Posterior vena cava (tissue), 2 donors: ENCODE measurements at regions not wholly inside any gene's neighbourhood (a gene's known extent, or its start where the extent isn't known, plus 50 kb on each side); places are given as distances from the start of the nearest gene placed in this dataset.
"Not testable (repeated sequence)": the region's sequence is repeated elsewhere in the genome, so short reads cannot be mapped to it uniquely, and the experiment has no call there.

Experiments
- DNase-seq: peaks from one replicate; pipeline ENCODE4 v3.0.0-alpha.2; 2020; ENCODE audit warnings: low spot score
- intact Hi-C, 2 donors: fragments of 100-400 bp; cut with DNase I; formaldehyde crosslinking; loops; one replicate each; pipeline versions ENCODE4 v1.14.1 to v1.14.2; 2022 to 2023
- donor health status: DM: yes; HTN: yes; CAD: no.
- donor health status: DM: yes; HTN: yes; CAD: no.

DNA sequence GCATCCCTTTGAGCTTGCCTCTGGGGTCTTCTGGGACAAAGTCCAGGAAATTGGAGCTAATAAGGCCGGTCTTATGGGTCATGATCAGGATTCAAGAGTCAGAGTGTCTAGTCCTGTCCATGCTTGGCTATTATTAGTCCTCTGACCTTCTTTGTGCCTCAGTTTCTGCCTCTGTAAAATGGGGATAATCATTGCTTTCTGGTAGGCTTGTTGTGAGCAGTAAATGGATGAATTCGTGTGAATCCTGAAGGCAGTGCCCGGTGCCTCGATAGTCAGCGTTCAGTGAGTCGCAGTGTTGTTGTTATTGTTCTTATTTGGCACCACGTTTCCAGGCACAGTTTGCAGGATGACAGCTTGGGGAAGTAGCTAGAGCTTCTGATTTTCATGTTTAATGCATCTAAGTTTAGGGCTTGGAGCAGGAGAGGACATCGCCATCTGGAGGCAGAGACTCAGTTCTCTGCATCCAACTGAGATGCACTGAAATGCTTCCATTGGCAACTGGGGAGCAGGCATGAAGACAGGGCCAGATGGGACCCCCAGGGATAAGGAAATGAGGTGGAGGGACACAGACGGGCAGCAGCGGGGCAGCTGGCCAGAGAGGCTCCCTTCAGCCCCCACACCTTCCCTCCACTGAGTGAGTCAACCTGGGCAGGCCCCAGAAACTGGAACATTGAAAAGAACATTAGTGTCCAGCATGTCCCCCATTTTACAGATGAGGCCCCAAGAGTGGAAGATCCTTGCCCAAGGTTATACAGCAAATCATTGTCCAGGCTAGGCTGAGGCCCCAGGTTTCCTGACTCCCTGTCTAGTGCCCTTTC is 160.3 kb downstream of the PTPRU start:
- intact Hi-C loops = no loop called here
- DNase-seq = peak; percentile 58

DNA sequence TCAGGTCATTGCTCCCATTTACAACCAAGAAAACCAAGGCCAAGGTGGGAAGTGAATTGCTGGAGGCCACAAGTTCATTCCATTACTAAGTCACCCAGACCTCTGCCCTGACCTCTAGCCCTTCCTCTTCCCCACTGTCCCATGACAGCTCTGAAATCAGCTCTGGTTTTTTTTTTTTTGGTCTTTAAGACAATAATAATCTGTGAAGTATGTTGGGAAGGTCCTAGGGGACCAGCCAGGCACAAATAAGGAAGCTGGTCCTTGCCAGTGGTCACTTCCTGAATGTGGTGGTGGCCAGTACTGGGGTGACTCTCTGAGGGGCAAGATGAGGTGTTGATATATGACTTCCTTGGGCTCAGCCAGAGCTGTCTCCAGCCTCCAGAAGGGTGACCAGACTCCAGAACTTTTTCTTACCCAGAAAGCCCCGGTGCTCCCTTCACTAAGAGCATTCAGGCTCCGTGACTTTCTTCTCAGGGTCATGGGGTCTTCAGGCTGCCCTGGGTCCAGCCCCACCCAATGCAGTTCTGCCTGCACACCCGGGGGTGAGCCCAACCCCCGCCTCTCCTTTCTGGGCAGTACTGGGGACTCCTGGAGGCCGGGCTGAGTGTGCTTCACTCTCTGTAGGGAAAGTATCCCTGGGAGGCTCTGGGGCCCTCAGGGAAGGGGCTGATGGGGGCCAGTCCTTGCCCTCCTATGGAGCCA is 159.6 kb downstream of the PTPRU start:
- DNase-seq = peak; percentile 62

DNA sequence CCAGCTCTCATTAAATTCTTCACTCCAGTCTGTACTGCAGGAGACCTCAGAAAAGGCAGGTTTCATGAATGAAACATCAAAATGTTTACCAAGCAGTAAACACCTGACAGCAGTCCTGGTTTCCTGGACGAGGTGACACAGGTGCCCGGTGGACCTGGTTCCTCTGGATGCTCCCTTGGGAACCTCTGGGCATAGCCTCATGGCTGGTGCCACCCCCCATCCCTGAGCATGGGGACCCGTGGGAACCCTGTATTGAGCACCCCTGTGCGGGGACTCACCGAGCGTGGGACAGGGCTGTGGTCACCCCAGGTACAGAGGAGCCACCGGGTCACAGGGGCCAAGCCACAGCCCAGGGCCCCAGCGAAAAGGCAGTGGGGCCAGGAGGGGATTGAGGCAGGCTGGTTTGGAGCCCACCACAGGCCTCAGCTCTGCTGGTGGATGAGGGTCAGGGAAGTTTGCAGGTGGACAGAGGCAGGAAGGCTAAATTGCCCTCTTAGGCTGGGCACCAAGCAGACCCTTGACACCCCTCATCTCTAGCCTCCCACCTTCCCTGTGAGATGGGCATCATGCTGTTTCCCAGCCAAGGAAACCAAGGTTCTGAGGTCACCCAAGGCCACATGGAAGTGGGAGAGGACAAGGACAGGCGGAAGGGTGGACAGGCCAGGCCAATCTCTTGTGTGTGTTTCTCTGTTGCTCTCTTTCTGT is 158.4 kb downstream of the PTPRU start:
- intact Hi-C loops = loop anchor here in 1 of 2 donors (5.0 kb wide), 1 partner anchor 1013 kb away; no protein-coding TSS in a partner anchor
- DNase-seq = peak; percentile 76

More for the DNA sequence above, 159.6 kb downstream of the PTPRU start:
- intact Hi-C loops = no loop called here

DNA sequence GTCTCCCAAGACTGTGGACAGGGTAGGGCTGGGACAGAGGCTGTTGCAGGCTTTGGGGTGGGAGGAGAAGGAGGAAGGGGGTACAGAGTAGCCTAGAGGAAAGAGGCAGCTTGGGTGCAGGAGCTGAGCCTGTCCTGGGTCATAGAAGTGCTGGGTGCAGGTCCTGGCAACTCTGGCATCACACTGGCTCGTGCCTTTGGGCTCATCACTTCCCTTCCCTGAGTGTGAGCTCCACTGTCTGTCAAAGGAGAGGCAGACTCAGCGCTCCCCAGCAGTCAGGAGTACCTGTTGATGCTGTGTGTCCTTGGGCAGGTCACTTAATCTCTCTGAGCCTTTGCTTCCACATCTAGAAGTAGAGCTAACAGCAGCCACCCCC is 157.1 kb downstream of the PTPRU start:
- intact Hi-C loops = loop anchor here in 1 of 2 donors (5.0 kb wide), 1 partner anchor 1014 kb away; no protein-coding TSS in a partner anchor
- DNase-seq = peak; percentile 53

DNA sequence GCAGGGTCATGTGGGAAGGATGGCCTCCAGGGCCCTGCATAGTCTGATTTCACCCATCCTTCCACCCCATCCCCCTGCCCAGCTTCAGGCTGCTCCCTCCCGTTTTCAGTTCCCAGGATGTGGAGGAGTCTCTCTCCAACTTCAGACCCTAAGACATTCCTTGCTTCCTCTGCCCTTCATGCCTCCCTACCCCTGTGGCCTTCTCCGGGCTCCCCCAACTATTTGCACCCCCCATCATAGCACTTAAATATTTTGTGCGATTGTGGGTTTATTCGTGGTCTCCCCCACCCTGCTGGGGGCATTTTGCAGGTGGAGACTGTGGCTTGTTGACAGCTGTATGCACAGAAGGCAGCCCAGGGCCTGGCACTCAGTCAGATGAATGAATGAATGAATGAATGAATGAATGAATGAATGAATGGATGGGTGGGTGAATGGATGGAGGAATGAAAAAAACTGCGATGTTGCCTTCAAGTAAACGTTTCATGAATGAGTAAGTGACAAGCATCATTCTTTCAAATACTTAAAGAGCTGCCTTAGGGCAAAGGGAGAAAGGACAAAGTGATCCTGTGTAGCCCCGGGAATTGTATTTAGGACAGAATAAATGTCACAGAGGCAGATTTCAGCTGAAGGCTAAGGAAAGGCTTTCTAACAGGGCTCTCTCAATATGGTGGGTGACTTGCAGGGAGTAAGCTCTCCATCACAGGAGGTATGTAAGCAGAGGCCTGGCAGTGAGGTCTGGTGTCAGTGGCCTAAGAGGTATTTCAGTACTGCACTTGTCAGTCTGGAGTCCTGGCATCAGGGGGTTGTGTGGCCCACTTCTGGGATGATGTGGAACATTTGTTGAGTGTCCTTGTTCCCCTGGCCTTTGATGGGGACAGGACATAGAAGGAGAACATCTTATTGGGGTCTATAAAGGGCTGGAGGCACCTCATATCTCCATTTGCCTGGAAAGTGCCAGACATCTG is 156.4 kb downstream of the PTPRU start:
- intact Hi-C loops = loop anchor here in 1 of 2 donors (5.0 kb wide), 1 partner anchor 1015 kb away; no protein-coding TSS in a partner anchor

DNA sequence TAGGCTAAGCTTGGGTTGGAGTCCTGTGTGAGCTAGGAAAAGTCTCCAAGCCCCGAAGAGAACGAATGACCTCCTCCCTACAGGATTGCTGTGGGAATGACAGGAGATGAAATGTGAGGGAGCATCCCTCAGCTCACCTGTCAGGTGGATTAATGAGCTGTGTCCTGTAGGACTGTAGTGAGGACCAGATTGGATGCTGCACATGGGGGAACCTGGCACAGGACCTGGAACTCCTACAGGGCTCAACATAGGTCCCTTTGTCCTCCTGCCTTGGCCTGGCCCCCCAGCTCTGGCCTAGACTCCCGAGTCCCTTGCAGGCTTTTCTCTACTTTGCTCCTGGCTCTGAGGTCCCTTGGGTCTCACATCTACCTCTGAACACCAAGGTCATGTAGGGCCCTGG is 155.7 kb downstream of the PTPRU start:
- intact Hi-C loops = loop anchor here in 1 of 2 donors (5.0 kb wide), 1 partner anchor 1015 kb away; no protein-coding TSS in a partner anchor
- DNase-seq = no peak

More for the DNA sequence above, 156.4 kb downstream of the PTPRU start:
- DNase-seq = no peak

DNA sequence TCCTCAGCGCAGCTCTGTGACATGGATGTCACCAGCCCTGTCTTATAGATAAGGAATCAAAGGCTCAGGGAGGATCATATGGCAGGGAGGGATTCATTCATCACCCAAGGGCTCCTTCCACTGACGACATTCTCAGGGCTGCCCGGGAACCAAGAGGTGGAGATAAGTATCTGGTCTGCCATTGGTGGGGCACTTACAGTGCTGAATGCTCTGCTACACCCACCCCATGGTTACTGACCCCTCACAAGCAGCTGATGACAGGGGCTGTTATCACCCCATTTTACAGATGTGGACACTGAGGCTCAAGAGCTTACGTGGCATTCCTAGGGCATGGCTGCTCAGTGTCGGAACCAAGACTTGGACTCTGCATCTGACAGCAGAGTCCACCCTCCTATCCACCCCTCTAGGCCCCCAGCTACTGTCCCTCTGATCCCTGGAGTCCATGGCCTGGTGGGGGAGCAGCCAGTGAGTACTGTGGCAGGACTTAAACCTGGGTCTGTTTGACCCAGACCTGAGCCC is 155.1 kb downstream of the PTPRU start:
- intact Hi-C loops = loop anchor here in 1 of 2 donors (5.0 kb wide), 1 partner anchor 1016 kb away; no protein-coding TSS in a partner anchor
- no peak for DNase-seq

DNA sequence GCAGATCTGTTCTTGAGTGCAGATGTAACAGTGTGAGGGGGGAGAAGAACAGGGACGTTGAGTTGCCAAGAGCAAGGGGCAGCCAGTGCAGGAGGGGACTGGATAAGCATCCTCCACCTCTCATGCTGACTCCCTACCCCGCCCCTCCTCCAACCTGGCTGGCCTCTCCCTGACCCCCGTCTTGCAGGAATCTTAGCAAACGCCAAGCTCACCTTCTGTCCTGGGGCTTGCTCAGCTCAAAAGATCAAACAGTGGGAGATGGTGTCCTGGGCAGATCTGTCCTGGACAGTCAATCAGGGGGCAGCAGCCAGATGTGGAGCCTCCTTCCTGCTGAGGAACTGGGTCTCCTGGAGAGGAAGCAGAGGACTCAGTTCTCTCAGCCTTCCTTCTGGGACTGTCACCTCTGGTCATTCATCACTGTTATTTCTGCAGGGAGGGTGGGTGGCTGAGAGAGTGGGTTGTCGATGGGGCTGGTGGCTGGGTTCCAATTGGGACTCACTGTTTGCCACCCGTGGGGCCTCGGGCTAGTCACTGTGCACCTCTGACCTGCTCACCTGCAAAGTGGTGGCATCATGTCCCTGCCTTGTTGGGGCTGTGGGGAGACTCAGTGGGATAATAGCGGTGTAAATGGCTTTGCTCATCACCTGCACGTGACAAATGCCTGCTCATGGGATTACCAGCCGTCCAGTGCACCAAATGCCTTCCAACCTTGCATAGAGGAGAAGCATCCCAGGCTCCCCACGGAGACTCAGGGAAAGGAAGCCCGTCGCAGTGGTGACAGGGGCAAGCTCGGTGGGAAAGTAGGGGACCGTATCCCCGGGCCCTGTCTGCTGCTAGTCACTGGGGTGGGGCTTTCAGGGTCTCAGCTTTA is 154.4 kb downstream of the PTPRU start:
- intact Hi-C loops = loop anchor here in 1 of 2 donors (5.0 kb wide), 1 partner anchor 1017 kb away; no protein-coding TSS in a partner anchor
- DNase-seq = peak; percentile 64

DNA sequence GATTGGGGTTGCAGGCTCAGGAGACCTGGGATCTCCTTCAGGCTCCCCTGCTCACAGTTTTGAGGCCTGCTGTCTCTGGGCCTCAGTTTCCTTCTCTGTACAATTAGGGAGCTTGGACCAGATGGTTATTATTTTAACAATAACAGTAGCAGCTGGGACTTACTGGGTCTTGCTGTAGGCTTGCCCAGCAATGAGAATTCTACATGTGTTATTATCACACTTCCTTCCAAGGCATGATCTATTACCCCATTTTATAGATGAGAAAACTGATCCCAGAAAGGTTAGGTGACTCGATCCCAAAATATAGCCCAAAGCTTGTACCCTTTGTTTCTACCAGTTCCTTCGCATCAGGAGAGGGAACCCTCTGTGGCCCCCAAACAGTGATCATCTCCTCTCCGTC is 153.8 kb downstream of the PTPRU start:
- DNase-seq = no peak
- intact Hi-C loops = loop anchor here in 1 of 2 donors (5.0 kb wide), 1 partner anchor 1017 kb away; no protein-coding TSS in a partner anchor

DNA sequence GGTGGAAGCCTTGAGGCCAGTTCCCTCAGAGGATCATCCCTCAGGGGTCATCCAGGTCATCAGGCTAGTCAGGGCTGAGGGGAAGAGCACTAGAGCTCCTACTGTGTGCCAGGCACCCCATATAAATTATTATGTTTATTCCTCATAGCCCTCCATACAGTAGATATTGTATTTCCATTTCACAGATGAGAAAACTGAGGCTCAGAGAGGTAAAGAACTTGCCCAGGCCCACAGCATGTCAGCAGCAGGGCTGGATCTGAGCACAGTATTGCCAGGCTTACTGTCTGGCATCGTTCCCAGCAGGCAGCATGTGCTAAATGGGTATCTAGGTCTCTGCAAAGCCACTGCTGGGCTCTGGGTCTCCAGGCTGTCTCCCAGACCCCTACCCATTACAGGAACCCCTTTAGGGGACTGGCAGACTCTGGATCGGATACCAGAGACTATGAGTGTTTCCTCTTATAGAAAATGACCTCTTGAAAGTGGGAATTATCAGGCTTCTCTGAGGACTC is 153.3 kb downstream of the PTPRU start:
- intact Hi-C loops = loop anchor here in 1 of 2 donors (5.0 kb wide), 1 partner anchor 1018 kb away; no protein-coding TSS in a partner anchor
- DNase-seq = no peak

DNA sequence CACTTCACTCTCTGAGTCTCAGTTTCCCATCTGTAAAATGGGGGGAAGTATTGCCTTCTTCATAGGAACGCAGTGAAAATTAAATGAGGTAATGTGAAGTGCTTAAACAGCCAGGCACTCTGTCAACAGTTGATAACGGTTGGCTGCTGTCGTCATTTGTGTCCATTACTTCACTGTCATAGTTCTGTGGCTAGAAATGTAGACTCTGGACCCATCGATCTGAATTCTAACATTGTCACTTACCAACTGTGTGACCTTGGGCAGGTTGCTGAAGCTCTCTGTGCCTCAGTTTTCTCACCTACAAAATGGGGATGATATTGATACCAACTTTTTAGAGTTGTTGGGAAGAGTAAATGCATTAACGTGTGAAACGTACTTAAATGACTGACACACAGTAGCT is 152.6 kb downstream of the PTPRU start:
- intact Hi-C loops = no loop called here
- no peak for DNase-seq

DNA sequence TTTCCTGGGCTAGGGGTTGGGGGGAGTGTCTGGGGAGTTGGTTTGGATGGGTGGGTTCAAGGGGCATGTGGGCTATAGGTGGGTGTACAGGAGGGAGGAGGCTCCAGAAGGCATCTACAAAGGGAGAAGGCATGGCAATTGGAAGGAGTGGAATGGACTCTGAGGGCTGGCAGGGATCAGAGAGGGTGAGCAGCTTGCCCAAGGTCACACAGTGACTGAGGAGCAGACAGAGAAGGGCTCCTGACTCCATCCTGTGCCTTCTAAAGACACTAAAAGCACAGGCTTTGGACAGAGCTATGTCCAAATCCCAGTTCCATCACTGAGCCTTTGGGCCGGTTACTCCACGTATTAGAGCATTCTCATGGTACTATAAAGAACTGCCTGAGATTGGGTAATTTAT is 151.8 kb downstream of the PTPRU start:
- DNase-seq = no peak
- intact Hi-C loops = no loop called here

DNA sequence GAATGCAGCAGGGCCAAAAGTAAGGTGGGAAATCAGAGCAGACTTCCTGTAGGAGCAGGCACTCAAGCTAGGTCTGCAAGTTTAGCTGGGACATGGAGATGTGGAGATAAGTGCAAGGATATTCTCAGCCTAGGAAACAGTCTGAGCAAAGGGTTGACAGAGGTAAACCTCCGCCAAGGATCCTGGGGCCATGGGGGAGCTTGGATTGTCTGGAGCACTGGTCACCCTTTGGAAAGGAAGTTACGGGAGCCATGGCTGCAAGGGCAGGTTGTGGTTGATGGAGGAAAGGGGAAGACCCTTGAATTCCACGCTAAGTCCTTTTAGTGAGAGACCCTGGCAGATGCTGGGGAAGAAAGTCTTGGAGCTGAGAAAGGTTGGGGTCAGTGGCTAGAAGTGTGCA is 150.9 kb downstream of the PTPRU start:
- peak; percentile 42 for DNase-seq
- intact Hi-C loops = no loop called here

DNA sequence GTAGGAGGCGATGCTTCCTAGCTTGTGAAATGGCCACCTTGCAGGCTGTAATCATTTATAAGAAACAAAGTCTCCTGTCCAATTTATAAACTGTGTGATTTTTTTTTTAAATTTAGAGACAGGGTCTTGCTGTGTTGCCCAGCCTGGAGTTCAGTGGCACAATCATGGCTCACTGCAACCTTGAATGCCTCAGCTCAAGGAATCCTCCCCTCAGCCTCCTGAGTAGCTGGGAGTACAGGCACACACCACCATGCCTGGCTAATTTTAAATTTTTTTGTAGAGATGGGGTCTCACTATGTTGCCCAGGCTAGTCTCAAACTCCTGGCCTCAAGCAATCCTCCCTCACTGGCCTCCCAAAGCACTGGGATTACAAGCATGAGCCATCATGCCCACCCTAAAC is 150.1 kb downstream of the PTPRU start:
- intact Hi-C loops, DNase-seq: not testable (repeated sequence)

DNA sequence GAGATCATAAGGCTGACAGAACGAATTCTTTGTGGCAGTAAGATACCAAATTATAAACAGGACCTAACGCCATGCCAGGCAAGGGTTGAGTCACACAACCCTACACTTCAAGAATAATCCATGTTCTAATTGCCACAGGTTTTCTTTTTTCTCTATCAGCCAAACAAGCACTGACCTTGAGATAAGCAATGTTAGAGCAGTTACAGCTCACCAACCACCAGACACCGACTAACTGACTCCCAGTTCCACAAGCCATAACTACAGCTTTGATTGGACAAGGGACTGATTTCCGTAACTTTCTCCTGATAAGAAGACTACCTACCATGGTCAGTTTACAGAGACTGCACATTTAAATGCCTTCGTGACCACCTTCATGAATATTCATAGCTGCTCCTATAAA is 149.6 kb downstream of the PTPRU start:
- intact Hi-C loops = no loop called here
- DNase-seq = no peak

DNA sequence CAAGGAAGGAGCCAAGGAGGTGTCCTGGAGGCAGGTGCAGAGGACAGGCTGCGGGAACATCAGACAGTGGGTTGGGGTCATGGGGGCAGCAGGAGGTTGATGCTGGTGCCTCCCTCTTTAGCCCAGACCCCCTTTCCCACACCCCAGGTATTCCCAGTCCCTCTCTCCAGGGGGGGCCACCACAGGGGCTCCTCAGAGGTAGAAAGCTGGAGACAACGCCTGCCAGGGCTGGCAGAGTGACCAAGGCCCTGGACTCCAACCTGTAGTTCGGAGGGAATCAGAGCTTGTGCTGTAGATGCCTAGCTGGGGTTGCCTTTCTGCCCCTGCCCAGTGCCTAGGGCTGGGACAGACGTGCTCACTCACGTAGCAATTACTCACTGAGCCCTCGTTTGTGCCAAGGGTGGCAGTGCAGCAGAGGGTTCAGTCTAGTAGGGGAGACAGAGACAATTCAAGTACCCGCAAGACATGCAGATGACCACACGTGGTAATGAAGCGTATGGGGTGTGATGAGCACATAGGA is 148.2 kb downstream of the PTPRU start:
- no peak for DNase-seq
- intact Hi-C loops = no loop called here
